H1 (cell line): ENCODE measurements at regions not wholly inside any gene's neighbourhood (a gene's known extent, or its start where the extent isn't known, plus 50 kb on each side); places are given as distances from the start of the nearest gene placed in this dataset.

Experiments used
- CTCF ChIA-PET: fragments of 300-600 bp; sonication (Branson Sonifier 250); formaldehyde crosslinking; loops from one replicate; lab custom pipeline; 2021; ENCODE audit not compliant: partially characterized antibody; lab: Charles Lee
- POLR2A ChIA-PET: fragments of 300-600 bp; sonication (Branson Sonifier 250); formaldehyde crosslinking; loops from one replicate; lab custom pipeline; 2021; ENCODE audit warnings: inconsistent platforms; ENCODE audit not compliant: partially characterized antibody; lab: Charles Lee
- DNase-seq, 2 experiments: peaks; one replicate each; pipeline versions ENCODE4 v3.0.0 to v3.0.0-alpha.2; 2010 to 2022; ENCODE audit warnings: low spot score in 2 of 2, low read depth in 1 of 2, mixed read lengths in 1 of 2
- FAIRE-seq: peaks from 2 replicates; lab custom pipeline; 2011; peaks lifted over from hg19 to GRCh38; lab: Jason Lieb, UNC
- H2AFZ ChIP-seq: 2 replicates; pipeline ENCODE4 v1.8.1; 2012; ENCODE audit warnings: low read length, inconsistent platforms
- H2AK5ac ChIP-seq: 2 replicates; pipeline ENCODE4 v1.6.1; 2013; ENCODE audit warnings: low read depth, low read length
- H2BK120ac ChIP-seq: replicated peaks from 2 replicates; pipeline ENCODE3; 2013; ENCODE audit warnings: low read depth, low read length, inconsistent platforms
- H2BK12ac ChIP-seq: 2 replicates; pipeline ENCODE4 v1.6.1; 2013; ENCODE audit warnings: low read depth, low read length
- H2BK15ac ChIP-seq: 2 replicates; pipeline ENCODE4 v1.6.1; 2013; ENCODE audit warnings: low read length
- H2BK20ac ChIP-seq: 2 replicates; pipeline ENCODE4 v1.6.1; 2013; ENCODE audit warnings: low read length
- H2BK5ac ChIP-seq: 2 replicates; pipeline ENCODE4 v1.6.1; 2013; ENCODE audit warnings: low read depth, low read length
- H3K14ac ChIP-seq: 2 replicates; pipeline ENCODE4 v1.6.1; 2013; ENCODE audit warnings: inconsistent platforms; ENCODE audit not compliant: insufficient read length
- H3K18ac ChIP-seq: 2 replicates; pipeline ENCODE4 v1.6.1; 2013; ENCODE audit warnings: low read length; ENCODE audit errors: extremely low read depth
- H3K23ac ChIP-seq: 2 replicates; pipeline ENCODE4 v1.6.1; 2013; ENCODE audit warnings: inconsistent platforms; ENCODE audit not compliant: insufficient read length
- H3K23me2 ChIP-seq: 2 replicates; pipeline ENCODE4 v1.6.1; 2013; ENCODE audit warnings: low read depth, low read length
- H3K27ac ChIP-seq: 2 replicates; pipeline ENCODE4 v1.6.1; 2011; ENCODE audit warnings: low read depth, low read length, inconsistent platforms
- H3K27me3 ChIP-seq, 4 experiments: replicated peaks in 1 of 4; 1 replicate in 1 of 4; 2 replicates in 3 of 4; pipeline versions ENCODE4 v1.6.1 to v1.8.1; 2011 to 2013; ENCODE audit warnings: low read length in 3 of 4, mild to moderate bottlenecking in 3 of 4, inconsistent platforms in 2 of 4, mixed read lengths in 2 of 4, moderate library complexity in 1 of 4; ENCODE audit not compliant: control insufficient read depth in 3 of 4, insufficient read depth in 3 of 4; ENCODE audit errors: extremely low read depth in 1 of 4
- H3K36me3 ChIP-seq, 4 experiments: 2 replicates each; pipeline versions ENCODE4 v1.6.1 to v1.8.1; 2011 to 2013; ENCODE audit warnings: mild to moderate bottlenecking in 4 of 4, low read length in 3 of 4, moderate library complexity in 2 of 4, control low read depth in 1 of 4, inconsistent platforms in 1 of 4; ENCODE audit not compliant: insufficient read depth in 4 of 4, control insufficient read depth in 2 of 4
- H3K4ac ChIP-seq: replicated peaks from 2 replicates; pipeline ENCODE3; 2013; ENCODE audit warnings: low read length, low read depth, mixed read lengths, inconsistent platforms; ENCODE audit not compliant: insufficient read length
- H3K4me1 ChIP-seq, 4 experiments: replicated peaks in 1 of 4; 1 replicate in 1 of 4; 2 replicates in 3 of 4; pipeline versions ENCODE4 v1.6.1 to v1.8.1; 2011 to 2013; ENCODE audit warnings: low read length in 3 of 4, inconsistent platforms in 2 of 4, mixed read lengths in 1 of 4; ENCODE audit not compliant: insufficient read depth in 4 of 4, control insufficient read depth in 3 of 4
- H3K4me2 ChIP-seq, 2 experiments: 2 replicates each; pipeline versions ENCODE4 v1.6.1 to v1.8.1; 2011 to 2013; ENCODE audit warnings: low read depth in 2 of 2, low read length in 2 of 2, control low read depth in 1 of 2, inconsistent platforms in 1 of 2, mild to moderate bottlenecking in 1 of 2; ENCODE audit not compliant: insufficient read depth in 1 of 2
- H3K4me3 ChIP-seq, 4 experiments: fragments of 200-600, 300-600 bp in 1 of 4; sonication (generic), shearing (Covaris generic), sonication (Bioruptor Twin) in 1 of 4; 2 replicates each; pipeline versions ENCODE4 v1.5.1 to v1.8.1; 2011 to 2016; ENCODE audit warnings: low read length in 4 of 4, low read depth in 3 of 4, control low read depth in 2 of 4, inconsistent platforms in 2 of 4, mild to moderate bottlenecking in 2 of 4, mixed read lengths in 1 of 4, moderate library complexity in 1 of 4; ENCODE audit not compliant: insufficient read depth in 2 of 4; ENCODE audit errors: extremely low read depth in 1 of 4
- H3K56ac ChIP-seq: replicated peaks from 2 replicates; pipeline ENCODE3; 2013; ENCODE audit warnings: low read depth, mild to moderate bottlenecking, mixed read lengths, low read length, inconsistent platforms; ENCODE audit not compliant: insufficient read length
- H3K79me1 ChIP-seq: 2 replicates; pipeline ENCODE4 v1.6.1; 2013; ENCODE audit warnings: low read depth, low read length, control low read depth
- H3K79me2 ChIP-seq, 2 experiments: 2 replicates each; pipeline versions ENCODE4 v1.6.1 to v1.8.1; 2012 to 2013; ENCODE audit warnings: low read length in 2 of 2, mild to moderate bottlenecking in 2 of 2, inconsistent platforms in 1 of 2; ENCODE audit not compliant: insufficient read depth in 2 of 2, control insufficient read depth in 1 of 2
- H3K9ac ChIP-seq, 4 experiments: replicated peaks in 1 of 4; 1 replicate in 1 of 4; 2 replicates in 3 of 4; pipeline versions ENCODE4 v1.6.1 to v1.8.1; 2011 to 2013; ENCODE audit warnings: low read depth in 3 of 4, low read length in 3 of 4, control low read depth in 2 of 4, mild to moderate bottlenecking in 2 of 4, moderate library complexity in 2 of 4, inconsistent platforms in 1 of 4; ENCODE audit errors: extremely low read depth in 1 of 4
- H3K9me3 ChIP-seq, 2 experiments: 2 replicates each; pipeline versions ENCODE4 v1.6.1 to v1.8.1; 2012 to 2013; ENCODE audit warnings: mild to moderate bottlenecking in 2 of 2, moderate library complexity in 2 of 2, control low read depth in 1 of 2, inconsistent platforms in 1 of 2, low read depth in 1 of 2, low read length in 1 of 2, mixed read lengths in 1 of 2; ENCODE audit not compliant: insufficient read depth in 2 of 2
- H4K20me1 ChIP-seq, 2 experiments: replicated peaks in 1 of 2; 2 replicates each; pipeline versions ENCODE3 to v1.8.1; 2011 to 2013; ENCODE audit warnings: inconsistent platforms in 2 of 2, low read length in 2 of 2, mild to moderate bottlenecking in 1 of 2; ENCODE audit not compliant: insufficient read depth in 2 of 2, control insufficient read depth in 1 of 2
- H4K5ac ChIP-seq: 2 replicates; pipeline ENCODE4 v1.6.1; 2013; ENCODE audit warnings: low read length, low read depth, mixed read lengths, inconsistent platforms; ENCODE audit not compliant: insufficient read length
- H4K8ac ChIP-seq: 2 replicates; pipeline ENCODE4 v1.8.0; 2013; ENCODE audit warnings: mild to moderate bottlenecking, moderate library complexity, low read length, inconsistent platforms; ENCODE audit not compliant: insufficient read depth; ENCODE audit errors: extremely low read depth
- H4K91ac ChIP-seq: replicated peaks from 2 replicates; pipeline ENCODE3; 2013; ENCODE audit warnings: low read length, mixed read lengths, inconsistent platforms; ENCODE audit not compliant: insufficient read length
- EZH2 ChIP-seq: fragments of 200-600 bp; sonication (generic); IDR thresholded peaks from 2 replicates; pipeline ENCODE4 v1.7.1; 2012; ENCODE audit warnings: low read depth, mild to moderate bottlenecking, moderate library complexity, low read length, inconsistent platforms; ENCODE audit not compliant: severe bottlenecking
- MAFK ChIP-seq: IDR thresholded peaks from 2 replicates; pipeline ENCODE4 v1.6.1; 2012; ENCODE audit warnings: low read depth, mild to moderate bottlenecking, improper control_type of control experiment, low read length
- NANOG ChIP-seq: IDR thresholded peaks from 2 replicates; pipeline ENCODE4 v1.6.1; 2011; ENCODE audit warnings: low read length, low read depth, mild to moderate bottlenecking, inconsistent platforms; ENCODE audit not compliant: insufficient read depth, poor library complexity, severe bottlenecking
- NRF1 ChIP-seq: IDR thresholded peaks from 2 replicates; pipeline ENCODE4 v1.6.1; 2011; ENCODE audit warnings: mild to moderate bottlenecking, low read depth, low read length, improper control_type of control experiment
- POU5F1 ChIP-seq: IDR thresholded peaks from 2 replicates; pipeline ENCODE4 v1.6.1; 2011; ENCODE audit warnings: low read depth, mild to moderate bottlenecking, low read length, moderate library complexity
- RBBP5 ChIP-seq: IDR thresholded peaks from 2 replicates; pipeline ENCODE4 v1.7.1; 2012; ENCODE audit warnings: low read depth, mild to moderate bottlenecking, inconsistent platforms, low read length, moderate library complexity, borderline replicate concordance
- RFX5 ChIP-seq: IDR thresholded peaks from 2 replicates; pipeline ENCODE4 v1.6.1; 2011; ENCODE audit warnings: low read depth, low read length, improper control_type of control experiment, borderline replicate concordance
- TAF7 ChIP-seq: optimal IDR thresholded peaks from 2 replicates; pipeline ENCODE3; 2011; ENCODE audit warnings: low read depth, mild to moderate bottlenecking, inconsistent platforms, low read length, moderate library complexity, borderline replicate concordance
- WGBS, 2 experiments: shearing (Covaris generic) in 1 of 2; methylation state at CpG; one replicate each; pipeline versions ENCODE4 v1.1.6 to v1.1.7; 2013 to 2015; ENCODE audit warnings: low lambda C conversion rate in 2 of 2, mixed read lengths in 2 of 2, inconsistent platforms in 1 of 2, low coverage in 1 of 2, missing lambda C conversion rate in 1 of 2; ENCODE audit not compliant: insufficient replicate concordance in 2 of 2, insufficient coverage in 1 of 2, insufficient read length in 1 of 2; ENCODE audit errors: extremely low coverage in 1 of 2, missing lambda C conversion rate in 1 of 2; 5-methylcytosine and 5-hydroxymethylcytosine counted together

DNA sequence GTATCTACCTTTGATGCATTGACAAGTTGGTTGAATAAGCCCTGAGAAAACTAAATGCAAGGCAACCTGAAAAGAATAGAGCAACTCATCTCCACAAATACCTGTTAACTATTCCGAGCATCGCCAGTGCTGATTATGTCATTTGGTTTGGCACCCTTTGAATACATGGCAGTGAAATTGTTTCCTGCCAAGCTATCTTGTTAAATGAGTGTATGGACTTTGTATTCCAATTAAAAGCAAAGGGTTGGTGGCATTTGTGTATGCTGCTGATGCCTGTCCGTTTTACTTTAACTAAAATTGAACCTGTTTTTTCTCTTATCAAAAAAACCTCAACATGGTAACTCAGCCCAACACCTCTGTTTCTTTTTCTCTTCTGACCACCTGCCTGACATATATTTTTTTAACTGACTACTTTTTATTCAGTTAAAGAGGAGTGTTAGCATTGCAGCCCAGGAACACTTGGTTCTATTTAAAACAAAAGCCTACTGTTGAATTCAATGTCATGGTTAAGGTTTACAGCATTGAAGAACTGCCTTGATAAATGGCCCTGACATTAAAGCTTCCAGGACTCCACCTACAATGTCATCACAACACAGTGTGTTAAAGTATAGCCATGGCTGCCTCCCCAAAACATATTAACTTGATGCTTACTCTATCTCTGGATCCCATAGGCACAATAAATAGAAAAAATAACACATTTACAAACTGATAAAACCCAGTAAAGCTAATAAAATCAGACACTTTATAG lies 838.3 kb upstream of the NOVA1 start:
- Histone ChIP-seq H2AFZ (no peak overlapping the region), H2BK5ac (no peak overlapping the region), H3K4ac (no peak overlapping the region), H2AK5ac (no peak overlapping the region), H3K4me2 (no peak overlapping the region), H3K27me3 (no peaks in the 10 kb centered on the region), H3K36me3 (no peaks in the 10 kb centered on the region), H3K79me1 (no peaks in the 10 kb centered on the region), H2BK120ac (no peak overlapping the region), H4K8ac (no peak overlapping the region), H3K9ac (no peak overlapping the region), H3K18ac (no peak overlapping the region), H3K4me3 (no peak overlapping the region), H2BK15ac (no peak overlapping the region), H2BK20ac (no peak overlapping the region), H3K23me2 (no peaks in the 10 kb centered on the region), H3K4me1 (no peaks in the 10 kb centered on the region), H3K56ac (no peak overlapping the region), H3K14ac (no peak overlapping the region), H2BK12ac (no peak overlapping the region), H3K27ac (no peak overlapping the region), H3K23ac (no peak overlapping the region), H3K79me2 (no peaks in the 10 kb centered on the region), H4K5ac (no peak overlapping the region), H3K9me3 (no peaks in the 10 kb centered on the region), H4K91ac (no peak overlapping the region), H4K20me1 (no peaks in the 10 kb centered on the region)
- TF ChIP-seq RBBP5: no peak
- no peak for TF ChIP-seq NANOG
- TF ChIP-seq EZH2: no peak
- TF ChIP-seq MAFK: no peak
- TF ChIP-seq TAF7: no peak
- TF ChIP-seq RFX5: no peak
- TF ChIP-seq POU5F1: no peak
- TF ChIP-seq NRF1: no peak
- no peak for DNase-seq
- 89% methylated on average over 3 of the region's 3 CpGs; no CpG with 5 or more reads in 1 of the 2 experiments for WGBS, 2 experiments
- ChIA-PET POLR2A (no interaction called here), CTCF (no interaction called here)
- no peak for FAIRE-seq
